HepG2 (cell line): ENCODE measurements at regions not wholly inside any gene's neighbourhood (a gene's known extent, or its start where the extent isn't known, plus 50 kb on each side); places are given as distances from the start of the nearest gene placed in this dataset.

Source experiments
- BRCA1 ChIP-seq: sonication (generic); formaldehyde crosslinking; IDR thresholded peaks from 2 replicates; pipeline ENCODE4 v1.4.0; 2020; ENCODE audit warnings: missing genetic modification reagents
- EZH2 ChIP-seq: conservative IDR thresholded peaks from 2 replicates; pipeline ENCODE4 v1.6.1; 2012; ENCODE audit warnings: mild to moderate bottlenecking, low read depth, low read length, moderate library complexity
- NR3C1 ChIP-seq: sonication (generic); formaldehyde crosslinking; IDR thresholded peaks from 2 replicates; pipeline ENCODE4 v1.4.0; 2020; ENCODE audit warnings: missing genetic modification reagents
- ZNF33A ChIP-seq: sonication (generic); formaldehyde crosslinking; IDR thresholded peaks from 2 replicates; pipeline ENCODE4 v1.5.1; 2020; ENCODE audit warnings: missing genetic modification reagents, mild to moderate bottlenecking, moderate library complexity, borderline replicate concordance
- ZNF354B ChIP-seq: sonication (generic); formaldehyde crosslinking; IDR thresholded peaks from 2 replicates; pipeline ENCODE4 v1.8.0; 2022; ENCODE audit warnings: mild to moderate bottlenecking, missing genetic modification reagents
- ZNF761 ChIP-seq: sonication (generic); formaldehyde crosslinking; conservative IDR thresholded peaks from 2 replicates; pipeline ENCODE4 v1.4.0; 2020; ENCODE audit warnings: mild to moderate bottlenecking, missing genetic modification reagents
- ZNF841 ChIP-seq: sonication (generic); formaldehyde crosslinking; IDR thresholded peaks from 2 replicates; pipeline ENCODE4 v1.8.1; 2023; ENCODE audit warnings: missing genetic modification reagents, borderline replicate concordance
- TF ChIP-seq, protein P1 (sequence below): sonication (generic); formaldehyde crosslinking; IDR thresholded peaks from 2 replicates; pipeline ENCODE4 v1.4.0; 2020; ENCODE audit warnings: low read depth, mild to moderate bottlenecking, missing genetic modification reagents
- TF ChIP-seq, protein P2 (sequence below): sonication (generic); formaldehyde crosslinking; IDR thresholded peaks from 2 replicates; pipeline ENCODE4 v1.5.0; 2020; ENCODE audit warnings: mild to moderate bottlenecking, missing genetic modification reagents, moderate library complexity
- TF ChIP-seq, protein P3 (sequence below): sonication (generic); formaldehyde crosslinking; IDR thresholded peaks from 2 replicates; pipeline ENCODE4 v1.4.0; 2020; ENCODE audit warnings: missing genetic modification reagents
- TF ChIP-seq, protein P4 (sequence below): sonication (generic); formaldehyde crosslinking; IDR thresholded peaks from 2 replicates; pipeline ENCODE4 v1.4.0; 2020; ENCODE audit warnings: mild to moderate bottlenecking, missing genetic modification reagents
- TF ChIP-seq, protein P5 (sequence below): sonication (generic); formaldehyde crosslinking; IDR thresholded peaks from 2 replicates; pipeline ENCODE4 v1.4.0; 2020; ENCODE audit warnings: missing genetic modification reagents

GRCh38 chrX:41031256-41031967, 53.8 kb upstream of the USP9X start:
- TF ChIP-seq, protein P1, sequence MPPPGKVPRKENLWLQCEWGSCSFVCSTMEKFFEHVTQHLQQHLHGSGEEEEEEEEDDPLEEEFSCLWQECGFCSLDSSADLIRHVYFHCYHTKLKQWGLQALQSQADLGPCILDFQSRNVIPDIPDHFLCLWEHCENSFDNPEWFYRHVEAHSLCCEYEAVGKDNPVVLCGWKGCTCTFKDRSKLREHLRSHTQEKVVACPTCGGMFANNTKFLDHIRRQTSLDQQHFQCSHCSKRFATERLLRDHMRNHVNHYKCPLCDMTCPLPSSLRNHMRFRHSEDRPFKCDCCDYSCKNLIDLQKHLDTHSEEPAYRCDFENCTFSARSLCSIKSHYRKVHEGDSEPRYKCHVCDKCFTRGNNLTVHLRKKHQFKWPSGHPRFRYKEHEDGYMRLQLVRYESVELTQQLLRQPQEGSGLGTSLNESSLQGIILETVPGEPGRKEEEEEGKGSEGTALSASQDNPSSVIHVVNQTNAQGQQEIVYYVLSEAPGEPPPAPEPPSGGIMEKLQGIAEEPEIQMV = no peak
- TF ChIP-seq, protein P2, sequence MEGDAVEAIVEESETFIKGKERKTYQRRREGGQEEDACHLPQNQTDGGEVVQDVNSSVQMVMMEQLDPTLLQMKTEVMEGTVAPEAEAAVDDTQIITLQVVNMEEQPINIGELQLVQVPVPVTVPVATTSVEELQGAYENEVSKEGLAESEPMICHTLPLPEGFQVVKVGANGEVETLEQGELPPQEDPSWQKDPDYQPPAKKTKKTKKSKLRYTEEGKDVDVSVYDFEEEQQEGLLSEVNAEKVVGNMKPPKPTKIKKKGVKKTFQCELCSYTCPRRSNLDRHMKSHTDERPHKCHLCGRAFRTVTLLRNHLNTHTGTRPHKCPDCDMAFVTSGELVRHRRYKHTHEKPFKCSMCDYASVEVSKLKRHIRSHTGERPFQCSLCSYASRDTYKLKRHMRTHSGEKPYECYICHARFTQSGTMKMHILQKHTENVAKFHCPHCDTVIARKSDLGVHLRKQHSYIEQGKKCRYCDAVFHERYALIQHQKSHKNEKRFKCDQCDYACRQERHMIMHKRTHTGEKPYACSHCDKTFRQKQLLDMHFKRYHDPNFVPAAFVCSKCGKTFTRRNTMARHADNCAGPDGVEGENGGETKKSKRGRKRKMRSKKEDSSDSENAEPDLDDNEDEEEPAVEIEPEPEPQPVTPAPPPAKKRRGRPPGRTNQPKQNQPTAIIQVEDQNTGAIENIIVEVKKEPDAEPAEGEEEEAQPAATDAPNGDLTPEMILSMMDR (CRISPR knock-in tag) = no peak
- TF ChIP-seq, protein P3, sequence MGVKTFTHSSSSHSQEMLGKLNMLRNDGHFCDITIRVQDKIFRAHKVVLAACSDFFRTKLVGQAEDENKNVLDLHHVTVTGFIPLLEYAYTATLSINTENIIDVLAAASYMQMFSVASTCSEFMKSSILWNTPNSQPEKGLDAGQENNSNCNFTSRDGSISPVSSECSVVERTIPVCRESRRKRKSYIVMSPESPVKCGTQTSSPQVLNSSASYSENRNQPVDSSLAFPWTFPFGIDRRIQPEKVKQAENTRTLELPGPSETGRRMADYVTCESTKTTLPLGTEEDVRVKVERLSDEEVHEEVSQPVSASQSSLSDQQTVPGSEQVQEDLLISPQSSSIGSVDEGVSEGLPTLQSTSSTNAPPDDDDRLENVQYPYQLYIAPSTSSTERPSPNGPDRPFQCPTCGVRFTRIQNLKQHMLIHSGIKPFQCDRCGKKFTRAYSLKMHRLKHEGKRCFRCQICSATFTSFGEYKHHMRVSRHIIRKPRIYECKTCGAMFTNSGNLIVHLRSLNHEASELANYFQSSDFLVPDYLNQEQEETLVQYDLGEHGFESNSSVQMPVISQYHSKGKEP (CRISPR knock-in tag) = no peak
- TF ChIP-seq, protein P4, sequence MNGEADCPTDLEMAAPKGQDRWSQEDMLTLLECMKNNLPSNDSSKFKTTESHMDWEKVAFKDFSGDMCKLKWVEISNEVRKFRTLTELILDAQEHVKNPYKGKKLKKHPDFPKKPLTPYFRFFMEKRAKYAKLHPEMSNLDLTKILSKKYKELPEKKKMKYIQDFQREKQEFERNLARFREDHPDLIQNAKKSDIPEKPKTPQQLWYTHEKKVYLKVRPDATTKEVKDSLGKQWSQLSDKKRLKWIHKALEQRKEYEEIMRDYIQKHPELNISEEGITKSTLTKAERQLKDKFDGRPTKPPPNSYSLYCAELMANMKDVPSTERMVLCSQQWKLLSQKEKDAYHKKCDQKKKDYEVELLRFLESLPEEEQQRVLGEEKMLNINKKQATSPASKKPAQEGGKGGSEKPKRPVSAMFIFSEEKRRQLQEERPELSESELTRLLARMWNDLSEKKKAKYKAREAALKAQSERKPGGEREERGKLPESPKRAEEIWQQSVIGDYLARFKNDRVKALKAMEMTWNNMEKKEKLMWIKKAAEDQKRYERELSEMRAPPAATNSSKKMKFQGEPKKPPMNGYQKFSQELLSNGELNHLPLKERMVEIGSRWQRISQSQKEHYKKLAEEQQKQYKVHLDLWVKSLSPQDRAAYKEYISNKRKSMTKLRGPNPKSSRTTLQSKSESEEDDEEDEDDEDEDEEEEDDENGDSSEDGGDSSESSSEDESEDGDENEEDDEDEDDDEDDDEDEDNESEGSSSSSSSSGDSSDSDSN (CRISPR knock-in tag) = no peak
- TF ChIP-seq ZNF841 (CRISPR knock-in tag) (no peak), EZH2 (no peak), ZNF33A (CRISPR knock-in tag) (no peak), BRCA1 (CRISPR knock-in tag) (no peak), ZNF761 (CRISPR knock-in tag) (no peak), ZNF354B (CRISPR knock-in tag) (no peak), NR3C1 (CRISPR knock-in tag) (no peak)
- TF ChIP-seq, protein P5, sequence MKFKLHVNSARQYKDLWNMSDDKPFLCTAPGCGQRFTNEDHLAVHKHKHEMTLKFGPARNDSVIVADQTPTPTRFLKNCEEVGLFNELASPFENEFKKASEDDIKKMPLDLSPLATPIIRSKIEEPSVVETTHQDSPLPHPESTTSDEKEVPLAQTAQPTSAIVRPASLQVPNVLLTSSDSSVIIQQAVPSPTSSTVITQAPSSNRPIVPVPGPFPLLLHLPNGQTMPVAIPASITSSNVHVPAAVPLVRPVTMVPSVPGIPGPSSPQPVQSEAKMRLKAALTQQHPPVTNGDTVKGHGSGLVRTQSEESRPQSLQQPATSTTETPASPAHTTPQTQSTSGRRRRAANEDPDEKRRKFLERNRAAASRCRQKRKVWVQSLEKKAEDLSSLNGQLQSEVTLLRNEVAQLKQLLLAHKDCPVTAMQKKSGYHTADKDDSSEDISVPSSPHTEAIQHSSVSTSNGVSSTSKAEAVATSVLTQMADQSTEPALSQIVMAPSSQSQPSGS (CRISPR knock-in tag) = no peak
